ENCODE measurements at regions not wholly inside any gene's neighbourhood (a gene's known extent, or its start where the extent isn't known, plus 50 kb on each side); places are given as distances from the start of the nearest gene placed in this dataset.

GRCh38 chr13:38440666-38441065, 91.0 kb downstream of the UFM1 start:
- Histone ChIP-seq H4K20me1 (replicated peaks; ENCODE audit: control insufficient read depth, insufficient read depth, low read length) (no peaks in the 10 kb centered on the region), H3K4me3 (no peak overlapping the region), H3K79me2 (ENCODE audit: control insufficient read depth, insufficient read depth, low read length) (no peaks in the 10 kb centered on the region), H3K4me1 (replicated peaks in 1 of 2; ENCODE audit: control insufficient read depth in 2 of 2, insufficient read depth in 2 of 2, low read length in 2 of 2) (no peaks in the 10 kb centered on the region), H3K36me3 (ENCODE audit: control insufficient read depth, insufficient read depth, low read length) (no peaks in the 10 kb centered on the region), H3K27ac (ENCODE audit: extremely low read depth, low read depth, low read length) (no peak overlapping the region), H3K9ac (ENCODE audit: insufficient read depth in 1 of 2, low read depth in 2 of 2, low read length in 2 of 2) (no peak overlapping the region), H3K4me2 (ENCODE audit: insufficient read depth, low read length) (no peak overlapping the region), H3K9me1 (ENCODE audit: control insufficient read depth, insufficient read depth, low read length) (no peaks in the 10 kb centered on the region), H3K27me3 (ENCODE audit: control insufficient read depth in 2 of 2, insufficient read depth in 2 of 2, low read length in 2 of 2) (no peaks in the 10 kb centered on the region), H2AFZ (ENCODE audit: low read depth, low read length) (no peak overlapping the region), H3K9me3 (replicated peaks; ENCODE audit: control insufficient read depth, insufficient read depth, low read depth, low read length) (no peaks in the 10 kb centered on the region)
- POLR2A ChIA-PET = no interaction called here
- 0% methylated on average over 4 of the region's 4 CpGs for WGBS (ENCODE audit: insufficient coverage, low coverage, missing lambda C conversion rate)
- CTCF ChIA-PET (ENCODE audit: low intra/inter-chr PET ratio) = no interaction called here
- DNase-seq (ENCODE audit: extremely low read depth in 1 of 4, low spot score in 3 of 4) (no peak), FAIRE-seq (no peak), ATAC-seq (no peak)
- TF ChIP-seq ETV5 (CRISPR knock-in tag; IDR thresholded peaks at IDR 0.05; ENCODE audit: low read depth) (no peak), ZSCAN29 (IDR thresholded peaks at IDR 0.05) (no peak), HDAC6 (IDR thresholded peaks at IDR 0.05; ENCODE audit: low read depth, low read length) (no peak), FOXM1 (IDR thresholded peaks at IDR 0.05; ENCODE audit: low read depth) (no peak), FOXM1 (CRISPR knock-in tag; IDR thresholded peaks at IDR 0.05; ENCODE audit: low read depth) (no peak), SRSF3 (IDR thresholded peaks at IDR 0.05; ENCODE audit: insufficient read depth, low read length) (no peak), FOXA1 (IDR thresholded peaks at IDR 0.05; ENCODE audit: borderline replicate concordance) (no peak)
- intact Hi-C loops (cut with micrococcal nuclease) = no loop called here
- no TSS peak for BruUV-seq (replicated peaks)
- in situ Hi-C loops (cut with MboI) = no loop called here

- no peak overlapping the region for H3K4me2 ChIP-seq (ENCODE audit: insufficient read depth, low read length)
- in situ Hi-C loops (cut with MboI) = no loop called here
- FAIRE-seq (no peak), ATAC-seq (no peak), DNase-seq (ENCODE audit: extremely low read depth in 1 of 4, low spot score in 3 of 4) (no peak)
- no peaks in the 10 kb centered on the region for H3K27me3 ChIP-seq (ENCODE audit: control insufficient read depth in 2 of 2, insufficient read depth in 2 of 2, low read length in 2 of 2)
- H3K27ac ChIP-seq (ENCODE audit: extremely low read depth, low read depth, low read length) = no peak overlapping the region
- H3K9ac ChIP-seq (ENCODE audit: insufficient read depth in 1 of 2, low read depth in 2 of 2, low read length in 2 of 2) = no peak overlapping the region
- no peak overlapping the region for H2AFZ ChIP-seq (ENCODE audit: low read depth, low read length)
- intact Hi-C loops (cut with micrococcal nuclease) = no loop called here
- H3K36me3 ChIP-seq (ENCODE audit: control insufficient read depth, insufficient read depth, low read length) = no peaks in the 10 kb centered on the region
- BruUV-seq (replicated peaks) = no TSS peak
- CTCF ChIA-PET (ENCODE audit: low intra/inter-chr PET ratio) = no interaction called here
- no peak overlapping the region for H3K4me3 ChIP-seq
- H3K4me1 ChIP-seq (replicated peaks in 1 of 2; ENCODE audit: control insufficient read depth in 2 of 2, insufficient read depth in 2 of 2, low read length in 2 of 2) = no peaks in the 10 kb centered on the region
- no peaks in the 10 kb centered on the region for H4K20me1 ChIP-seq (replicated peaks; ENCODE audit: control insufficient read depth, insufficient read depth, low read length)
- 0% methylated on average over 2 of the region's 2 CpGs for WGBS (ENCODE audit: insufficient coverage, low coverage, missing lambda C conversion rate)
- H3K79me2 ChIP-seq (ENCODE audit: control insufficient read depth, insufficient read depth, low read length) = no peaks in the 10 kb centered on the region
- POLR2A ChIA-PET = no interaction called here
- H3K9me3 ChIP-seq (replicated peaks; ENCODE audit: control insufficient read depth, insufficient read depth, low read depth, low read length) = no peaks in the 10 kb centered on the region
- no peaks in the 10 kb centered on the region for H3K9me1 ChIP-seq (ENCODE audit: control insufficient read depth, insufficient read depth, low read length)
- TF ChIP-seq DLX4 (CRISPR knock-in tag; IDR thresholded peaks at IDR 0.05) = no peak
- no peak for TF ChIP-seq POLR3A (IDR thresholded peaks at IDR 0.05; ENCODE audit: borderline replicate concordance, extremely low read depth, insufficient read depth, insufficient read length)
- TF ChIP-seq THRA (IDR thresholded peaks at IDR 0.05) = no peak
- TF ChIP-seq ZNF253 (CRISPR knock-in tag; conservative IDR thresholded peaks at IDR 0.05) = no peak
- TF ChIP-seq JUNB (CRISPR knock-in tag; conservative IDR thresholded peaks at IDR 0.05) = no peak
- no peak for TF ChIP-seq ZBTB49 (CRISPR knock-in tag; IDR thresholded peaks at IDR 0.05; ENCODE audit: borderline replicate concordance)
- TF ChIP-seq EP300 (IDR thresholded peaks at IDR 0.05; ENCODE audit: low read length) = no peak
Measured at GRCh38 chr13:38444904-38445303, 95.3 kb downstream of the UFM1 start.
